Psoas muscle (tissue), 7 donors: ENCODE measurements at regions not wholly inside any gene's neighbourhood (a gene's known extent, or its start where the extent isn't known, plus 50 kb on each side); places are given as distances from the start of the nearest gene placed in this dataset.

ENCODE experiments used
- ATAC-seq, 4 donors: fragments of 200-7000 bp; cut with Tn5 transposase; one replicate each; pipeline ENCODE4 v1.9.1; 2020; ENCODE audit warnings: moderate library complexity in 3 of 4, mild to moderate bottlenecking in 2 of 4
- DNase-seq, 2 donors: peaks; one replicate each; pipeline ENCODE4 v3.0.0-alpha.2; 2020
- H3K27ac ChIP-seq: fragments of 200-600 bp; one replicate; pipeline ENCODE4 v1.8.0; 2022
- H3K27me3 ChIP-seq, 3 donors: fragments of 200-600 bp in 1 of 3; one replicate each; pipeline versions ENCODE4 v1.6.1 to v1.8.0; 2013 to 2022; ENCODE audit warnings: low read length in 2 of 3, mild to moderate bottlenecking in 2 of 3, moderate library complexity in 1 of 3; ENCODE audit not compliant: insufficient read depth in 3 of 3
- H3K36me3 ChIP-seq, 2 donors: fragments of 200-600 bp in 1 of 2; one replicate each; pipeline versions ENCODE4 v1.6.1 to v1.8.0; 2013 to 2022; ENCODE audit warnings: low read depth in 1 of 2, mild to moderate bottlenecking in 1 of 2, moderate library complexity in 1 of 2; ENCODE audit not compliant: insufficient read depth in 1 of 2
- H3K4me1 ChIP-seq: fragments of 200-600 bp; one replicate; pipeline ENCODE4 v1.8.0; 2022
- H3K4me3 ChIP-seq: fragments of 200-600 bp; one replicate; pipeline ENCODE4 v1.8.0; 2022; ENCODE audit warnings: mild to moderate bottlenecking
- H3K9me3 ChIP-seq: fragments of 200-600 bp; one replicate; pipeline ENCODE4 v1.8.0; 2022
- CTCF ChIP-seq: fragments of 200-600 bp; IDR thresholded peaks from one replicate; pipeline ENCODE4 v1.8.0; 2022; ENCODE audit warnings: antibody characterized with exemption
- WGBS, 3 donors: extraction: QIAGEN DNeasy Blood & Tissue Kit; methylation state at CpG; one replicate each; pipeline versions ENCODE4 v1.1.6 to v1.1.7; 2013; 5-methylcytosine and 5-hydroxymethylcytosine counted together
- intact Hi-C, 2 donors: fragments of 100-400 bp; cut with DNase I; formaldehyde crosslinking; loops; one replicate each; pipeline versions ENCODE4 v1.11.0 to v1.14.2; 2022
- donor health status: healthy with polysubstance abuse.
- donor health status: DM: no; HTN: no; CAD: no; lungs with moderate emphysema.
- donor health status: Bipolar disorder and iron deficiency.
- donor health status: healthy.
- donor health status: DM: yes; HTN: yes; CAD: no.
- donor health status: DM: no; HTN: no; CAD: no.
- donor health status: DM: yes; HTN: yes; CAD: no.

GRCh38 chr12:128069359-128069997 lies 197.5 kb upstream of the TMEM132C start:
- Histone ChIP-seq H3K4me3 (no peak overlapping the region), H3K4me1 (no peaks in the 10 kb centered on the region), H3K9me3 (no peaks in the 10 kb centered on the region), H3K36me3 (no peaks in the 10 kb centered on the region), H3K27ac (no peak overlapping the region), H3K27me3 (no peaks in the 10 kb centered on the region)
- TF ChIP-seq CTCF = peak; percentile 25
- ATAC-seq (no peak), DNase-seq (no peak)
- intact Hi-C loops = no loop called here
- 29 to 38% (median 31%) methylated on average over 12 of the region's 12 CpGs for WGBS, 3 donors

- no peaks in the 10 kb centered on the region for H3K4me1 ChIP-seq
- WGBS, 3 donors = 75 to 86% (median 77%) methylated on average over 13 of the region's 13 CpGs
- ATAC-seq (no peak), DNase-seq (no peak)
- no peak overlapping the region for H3K27ac ChIP-seq
- no peak overlapping the region for H3K4me3 ChIP-seq
- H3K9me3 ChIP-seq = no peaks in the 10 kb centered on the region
- TF ChIP-seq CTCF = no peak
- intact Hi-C loops = no loop called here
- no peaks in the 10 kb centered on the region for H3K27me3 ChIP-seq
- H3K36me3 ChIP-seq = no peaks in the 10 kb centered on the region
Observed at GRCh38 chr12:128073937-128074336, 193.0 kb upstream of the TMEM132C start.

DNA sequence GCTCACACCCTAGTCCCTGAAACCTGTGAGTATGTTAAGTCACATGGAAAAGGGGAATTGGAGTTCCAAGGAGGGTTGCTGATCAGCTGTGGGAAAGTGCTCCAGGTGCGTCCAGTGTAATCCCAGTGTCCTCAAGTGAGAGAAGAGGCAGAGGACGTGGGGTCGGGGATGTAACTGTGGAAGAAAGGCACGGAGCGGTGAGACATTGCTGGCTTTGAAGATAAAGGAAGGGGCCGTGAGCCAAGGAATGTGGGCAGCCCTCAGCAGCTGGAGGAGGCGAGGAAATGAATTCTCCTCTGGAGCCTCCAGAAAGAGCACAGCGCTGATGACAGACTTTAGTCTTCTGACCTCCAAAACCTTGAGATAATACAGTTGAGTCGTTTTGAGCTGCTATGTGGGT lies 191.6 kb upstream of the TMEM132C start:
- no peak for ATAC-seq
- no peak for DNase-seq
- H3K27ac ChIP-seq = no peak overlapping the region
- no peak for TF ChIP-seq CTCF
- no peak overlapping the region for H3K4me3 ChIP-seq
- no peaks in the 10 kb centered on the region for H3K4me1 ChIP-seq
- intact Hi-C loops = no loop called here
- no peaks in the 10 kb centered on the region for H3K9me3 ChIP-seq
- no peaks in the 10 kb centered on the region for H3K36me3 ChIP-seq
- 48 to 67% (median 59%) methylated on average over 9 of the region's 9 CpGs for WGBS, 3 donors
- H3K27me3 ChIP-seq = no peaks in the 10 kb centered on the region

- Histone ChIP-seq H3K4me1 (no peaks in the 10 kb centered on the region), H3K27me3 (no peaks in the 10 kb centered on the region), H3K27ac (no peak overlapping the region), H3K9me3 (no peaks in the 10 kb centered on the region), H3K4me3 (no peak overlapping the region), H3K36me3 (no peaks in the 10 kb centered on the region)
- no peak for DNase-seq
- no peak for ATAC-seq
- intact Hi-C loops = no loop called here
- 24 to 31% (median 26%) methylated on average over 4 of the region's 4 CpGs for WGBS, 3 donors
- no peak for TF ChIP-seq CTCF
Observed at GRCh38 chr12:128076188-128076587, 190.8 kb upstream of the TMEM132C start.
